Prostate gland (tissue), 2 donors: ENCODE measurements at regions not wholly inside any gene's neighbourhood (a gene's known extent, or its start where the extent isn't known, plus 50 kb on each side); places are given as distances from the start of the nearest gene placed in this dataset.

Experiments
- DNase-seq: peaks from one replicate; pipeline ENCODE4 v3.0.0-alpha.2; 2019; ENCODE audit warnings: low spot score
- H3K27ac ChIP-seq, 2 donors: fragments of 200-600 bp; sonication (generic); 2 replicates each; pipeline ENCODE4 v1.5.1; 2017 to 2019
- H3K27me3 ChIP-seq: fragments of 200-600 bp; sonication (generic); replicated peaks from 2 replicates; pipeline ENCODE4 v1.5.1; 2019; ENCODE audit not compliant: insufficient read depth
- H3K36me3 ChIP-seq, 2 donors: fragments of 200-600 bp; sonication (generic); 1 replicate in 1 of 2; 2 replicates in 1 of 2; pipeline versions ENCODE4 v1.5.1 to v1.8.1; 2017 to 2019
- H3K4me1 ChIP-seq: fragments of 200-600 bp; sonication (generic); replicated peaks from 2 replicates; pipeline ENCODE4 v1.5.1; 2019
- H3K4me3 ChIP-seq, 2 donors: fragments of 200-600 bp; sonication (generic); 2 replicates each; pipeline ENCODE4 v1.5.1; 2017 to 2019
- H3K9me3 ChIP-seq: fragments of 200-600 bp; sonication (generic); 2 replicates; pipeline ENCODE4 v1.5.1; 2017
- POLR2A ChIP-seq: fragments of 450-650 bp; IDR thresholded peaks from one replicate; pipeline ENCODE4 v1.6.1; 2016; ENCODE audit warnings: antibody characterized with exemption, mild to moderate bottlenecking
- POLR2AphosphoS5 ChIP-seq: sonication (generic); formaldehyde crosslinking; IDR thresholded peaks from one replicate; pipeline ENCODE4 v1.6.1; 2017; ENCODE audit warnings: antibody characterized with exemption
- WGBS: methylation state at CpG from one replicate; pipeline ENCODE4 v1.1.5; 2018; 5-methylcytosine and 5-hydroxymethylcytosine counted together
- intact Hi-C: fragments of 100-400 bp; cut with DNase I; formaldehyde crosslinking; loops from one replicate; pipeline ENCODE4 v1.14.2; 2022
- TF ChIP-seq, protein P1 (sequence below), 4 experiments: fragments of 200-600 bp in 2 of 4; fragments of 450-650 bp in 2 of 4; sonication (generic) in 2 of 4; IDR thresholded peaks; 1 replicate in 3 of 4; 2 replicates in 1 of 4; pipeline ENCODE4 v1.5.1; 2016 to 2019; ENCODE audit warnings: antibody characterized with exemption in 4 of 4, mild to moderate bottlenecking in 2 of 4, moderate library complexity in 2 of 4

- no peaks in the 10 kb centered on the region for H3K9me3 ChIP-seq
- H3K36me3 ChIP-seq: no peaks in the 10 kb centered on the region
- H3K4me3 ChIP-seq: no peak overlapping the region
- 50% methylated on average over 5 of the region's 5 CpGs for WGBS
- TF ChIP-seq, protein P1, sequence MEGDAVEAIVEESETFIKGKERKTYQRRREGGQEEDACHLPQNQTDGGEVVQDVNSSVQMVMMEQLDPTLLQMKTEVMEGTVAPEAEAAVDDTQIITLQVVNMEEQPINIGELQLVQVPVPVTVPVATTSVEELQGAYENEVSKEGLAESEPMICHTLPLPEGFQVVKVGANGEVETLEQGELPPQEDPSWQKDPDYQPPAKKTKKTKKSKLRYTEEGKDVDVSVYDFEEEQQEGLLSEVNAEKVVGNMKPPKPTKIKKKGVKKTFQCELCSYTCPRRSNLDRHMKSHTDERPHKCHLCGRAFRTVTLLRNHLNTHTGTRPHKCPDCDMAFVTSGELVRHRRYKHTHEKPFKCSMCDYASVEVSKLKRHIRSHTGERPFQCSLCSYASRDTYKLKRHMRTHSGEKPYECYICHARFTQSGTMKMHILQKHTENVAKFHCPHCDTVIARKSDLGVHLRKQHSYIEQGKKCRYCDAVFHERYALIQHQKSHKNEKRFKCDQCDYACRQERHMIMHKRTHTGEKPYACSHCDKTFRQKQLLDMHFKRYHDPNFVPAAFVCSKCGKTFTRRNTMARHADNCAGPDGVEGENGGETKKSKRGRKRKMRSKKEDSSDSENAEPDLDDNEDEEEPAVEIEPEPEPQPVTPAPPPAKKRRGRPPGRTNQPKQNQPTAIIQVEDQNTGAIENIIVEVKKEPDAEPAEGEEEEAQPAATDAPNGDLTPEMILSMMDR (IDR thresholded peaks at IDR 0.05): no peak
- TF ChIP-seq POLR2A (no peak), POLR2AphosphoS5 (no peak)
- DNase-seq: no peak
- H3K4me1 ChIP-seq: no peaks in the 10 kb centered on the region
- no peaks in the 10 kb centered on the region for H3K27me3 ChIP-seq
- intact Hi-C loops: no loop called here
- H3K27ac ChIP-seq: no peak overlapping the region
Observed at GRCh38 chr11:97296301-97296700, 906.5 kb downstream of the JRKL start.

- Histone ChIP-seq H3K36me3 (no peaks in the 10 kb centered on the region), H3K27ac (no peak overlapping the region), H3K4me3 (no peak overlapping the region), H3K27me3 (no peaks in the 10 kb centered on the region), H3K9me3 (no peaks in the 10 kb centered on the region), H3K4me1 (no peaks in the 10 kb centered on the region)
- intact Hi-C loops: no loop called here
- no peak for DNase-seq
- WGBS: 71% methylated on average over 2 of the region's 2 CpGs
- TF ChIP-seq, protein P1 (IDR thresholded peaks at IDR 0.05): no peak
- TF ChIP-seq POLR2A: no peak
- TF ChIP-seq POLR2AphosphoS5: no peak
Observed at GRCh38 chr11:97309291-97309690, 919.5 kb downstream of the JRKL start.

- Histone ChIP-seq H3K4me1 (no peaks in the 10 kb centered on the region), H3K27ac (no peak overlapping the region), H3K36me3 (no peaks in the 10 kb centered on the region), H3K9me3 (no peaks in the 10 kb centered on the region), H3K27me3 (no peaks in the 10 kb centered on the region), H3K4me3 (no peak overlapping the region)
- 70% methylated on average over 2 of the region's 2 CpGs for WGBS
- intact Hi-C loops: no loop called here
- TF ChIP-seq POLR2AphosphoS5 (no peak), POLR2A (no peak)
- TF ChIP-seq, protein P1 (IDR thresholded peaks at IDR 0.05): no peak
- no peak for DNase-seq
Observed at GRCh38 chr11:97325693-97326092, 935.9 kb downstream of the JRKL start.

- H3K9me3 ChIP-seq: no peaks in the 10 kb centered on the region
- 31% methylated on average over 2 of the region's 2 CpGs for WGBS
- no peak for DNase-seq
- no peaks in the 10 kb centered on the region for H3K4me1 ChIP-seq
- no peaks in the 10 kb centered on the region for H3K36me3 ChIP-seq
- no peak overlapping the region for H3K27ac ChIP-seq
- no peaks in the 10 kb centered on the region for H3K27me3 ChIP-seq
- intact Hi-C loops: no loop called here
- no peak overlapping the region for H3K4me3 ChIP-seq
- TF ChIP-seq, protein P1 (IDR thresholded peaks at IDR 0.05): no peak
- TF ChIP-seq POLR2AphosphoS5 (no peak), POLR2A (no peak)
Observed at GRCh38 chr11:97332271-97332670, 942.5 kb downstream of the JRKL start.

GRCh38 chr11:97336064-97336463 lies 946.3 kb downstream of the JRKL start:
- intact Hi-C loops: no loop called here
- Histone ChIP-seq H3K9me3 (no peaks in the 10 kb centered on the region), H3K27me3 (no peaks in the 10 kb centered on the region), H3K27ac (no peak overlapping the region), H3K36me3 (no peaks in the 10 kb centered on the region), H3K4me3 (no peak overlapping the region), H3K4me1 (no peaks in the 10 kb centered on the region)
- no peak for DNase-seq
- TF ChIP-seq POLR2A (no peak), POLR2AphosphoS5 (no peak)
- TF ChIP-seq, protein P1 (IDR thresholded peaks at IDR 0.05): no peak
- 75% methylated on average over 4 of the region's 4 CpGs for WGBS
